PC-3 (cell line): ENCODE measurements at regions not wholly inside any gene's neighbourhood (a gene's known extent, or its start where the extent isn't known, plus 50 kb on each side); places are given as distances from the start of the nearest gene placed in this dataset.

Source experiments
- EZH2 ChIP-seq: fragments of 300-600 bp; sonication (generic); IDR thresholded peaks from one replicate; pipeline ENCODE4 v1.6.1; 2017; ENCODE audit warnings: antibody characterized with exemption, mild to moderate bottlenecking, low read length; ENCODE audit not compliant: unreplicated experiment
- EZH2phosphoT487 ChIP-seq: fragments of 300-600 bp; sonication (generic); IDR thresholded peaks from 2 replicates; pipeline ENCODE4 v1.6.1; 2018; ENCODE audit warnings: mild to moderate bottlenecking, antibody characterized with exemption, low read length, borderline replicate concordance
- TF ChIP-seq, protein P1 (sequence below): fragments of 300-600 bp; sonication (generic); conservative IDR thresholded peaks from 2 replicates; pipeline ENCODE4 v1.5.1; 2017; ENCODE audit warnings: antibody characterized with exemption, low read depth, mild to moderate bottlenecking, low read length

DNA sequence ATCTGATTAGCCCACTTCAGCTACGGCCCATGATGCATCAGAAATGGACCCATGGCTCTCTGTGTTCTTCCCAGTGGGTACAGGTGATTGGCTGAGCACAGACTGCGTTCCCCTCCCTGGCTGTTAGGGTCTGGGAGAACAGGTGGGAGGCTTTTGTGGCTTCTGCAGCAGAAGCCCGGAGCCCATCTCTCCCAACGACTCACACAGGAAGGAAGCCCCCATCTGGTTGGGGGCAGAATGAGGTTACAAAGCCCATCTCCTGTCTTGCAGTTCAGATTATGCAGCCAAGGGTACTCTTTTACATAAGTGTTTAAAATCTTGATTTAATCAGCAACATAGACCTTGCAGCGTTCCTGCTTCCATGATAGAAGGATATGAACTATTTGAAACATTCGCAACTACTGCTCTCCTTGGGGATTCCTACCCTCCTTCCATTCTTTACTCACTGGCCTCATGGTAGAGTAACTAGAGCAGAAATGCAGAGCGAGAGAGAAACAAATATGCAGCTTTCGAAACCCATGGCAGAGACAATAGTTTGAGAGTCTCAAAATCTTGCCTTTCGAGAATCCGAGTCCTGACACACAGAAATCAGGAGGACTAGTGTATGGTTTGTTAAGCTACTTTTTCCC, 291.3 kb downstream of the TLE3 start:
- TF ChIP-seq, protein P1, sequence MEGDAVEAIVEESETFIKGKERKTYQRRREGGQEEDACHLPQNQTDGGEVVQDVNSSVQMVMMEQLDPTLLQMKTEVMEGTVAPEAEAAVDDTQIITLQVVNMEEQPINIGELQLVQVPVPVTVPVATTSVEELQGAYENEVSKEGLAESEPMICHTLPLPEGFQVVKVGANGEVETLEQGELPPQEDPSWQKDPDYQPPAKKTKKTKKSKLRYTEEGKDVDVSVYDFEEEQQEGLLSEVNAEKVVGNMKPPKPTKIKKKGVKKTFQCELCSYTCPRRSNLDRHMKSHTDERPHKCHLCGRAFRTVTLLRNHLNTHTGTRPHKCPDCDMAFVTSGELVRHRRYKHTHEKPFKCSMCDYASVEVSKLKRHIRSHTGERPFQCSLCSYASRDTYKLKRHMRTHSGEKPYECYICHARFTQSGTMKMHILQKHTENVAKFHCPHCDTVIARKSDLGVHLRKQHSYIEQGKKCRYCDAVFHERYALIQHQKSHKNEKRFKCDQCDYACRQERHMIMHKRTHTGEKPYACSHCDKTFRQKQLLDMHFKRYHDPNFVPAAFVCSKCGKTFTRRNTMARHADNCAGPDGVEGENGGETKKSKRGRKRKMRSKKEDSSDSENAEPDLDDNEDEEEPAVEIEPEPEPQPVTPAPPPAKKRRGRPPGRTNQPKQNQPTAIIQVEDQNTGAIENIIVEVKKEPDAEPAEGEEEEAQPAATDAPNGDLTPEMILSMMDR, result no peak
- TF ChIP-seq EZH2, result no peak
- no peak for TF ChIP-seq EZH2phosphoT487
